Subcutaneous abdominal adipose tissue (tissue), 5 donors: ENCODE measurements at regions not wholly inside any gene's neighbourhood (a gene's known extent, or its start where the extent isn't known, plus 50 kb on each side); places are given as distances from the start of the nearest gene placed in this dataset.

Source experiments
- H3K27ac ChIP-seq: one replicate; pipeline ENCODE4 v1.7.0; 2013; ENCODE audit warnings: low read depth, mild to moderate bottlenecking, inconsistent platforms, low read length, moderate library complexity
- H3K27me3 ChIP-seq, 5 donors: one replicate each; pipeline ENCODE4 v1.7.0; 2013; ENCODE audit warnings: low read length in 5 of 5, inconsistent platforms in 1 of 5; ENCODE audit not compliant: control insufficient read depth in 5 of 5, insufficient read depth in 4 of 5
- H3K36me3 ChIP-seq, 5 donors: one replicate each; pipeline ENCODE4 v1.7.0; 2013; ENCODE audit warnings: low read length in 5 of 5; ENCODE audit not compliant: control insufficient read depth in 5 of 5, insufficient read depth in 5 of 5
- H3K4me1 ChIP-seq, 5 donors: one replicate each; pipeline ENCODE4 v1.7.0; 2013; ENCODE audit warnings: low read length in 5 of 5, mild to moderate bottlenecking in 3 of 5, moderate library complexity in 1 of 5; ENCODE audit not compliant: control insufficient read depth in 5 of 5, insufficient read depth in 5 of 5
- H3K4me3 ChIP-seq, 5 donors: one replicate each; pipeline ENCODE4 v1.7.0; 2013; ENCODE audit warnings: low read length in 5 of 5, low read depth in 1 of 5
- H3K9ac ChIP-seq, 5 donors: one replicate each; pipeline ENCODE4 v1.7.0; 2013; ENCODE audit warnings: low read length in 5 of 5, mild to moderate bottlenecking in 4 of 5, moderate library complexity in 3 of 5
- H3K9me3 ChIP-seq, 5 donors: one replicate each; pipeline ENCODE4 v1.7.0; 2013; ENCODE audit warnings: low read length in 5 of 5; ENCODE audit not compliant: control insufficient read depth in 5 of 5
- donor health status: healthy.
- donor health status: healthy.
- donor health status: healthy.
- donor health status: healthy.
- donor health status: healthy.

GRCh38 chr15:70354346-70354905 is 256.7 kb upstream of the TLE3 start:
- no peak overlapping the region for H3K9ac ChIP-seq
- H3K27me3 ChIP-seq = peaks cover 0 to 4% (median 0%) of the 10 kb centered on the region in 5 donors
- H3K9me3 ChIP-seq = no peaks in the 10 kb centered on the region
- no peaks in the 10 kb centered on the region for H3K36me3 ChIP-seq
- H3K4me1 ChIP-seq = peaks cover 0 to 7% (median under 1%) of the 10 kb centered on the region in 5 donors
- no peak overlapping the region for H3K27ac ChIP-seq
- no peak overlapping the region for H3K4me3 ChIP-seq

DNA sequence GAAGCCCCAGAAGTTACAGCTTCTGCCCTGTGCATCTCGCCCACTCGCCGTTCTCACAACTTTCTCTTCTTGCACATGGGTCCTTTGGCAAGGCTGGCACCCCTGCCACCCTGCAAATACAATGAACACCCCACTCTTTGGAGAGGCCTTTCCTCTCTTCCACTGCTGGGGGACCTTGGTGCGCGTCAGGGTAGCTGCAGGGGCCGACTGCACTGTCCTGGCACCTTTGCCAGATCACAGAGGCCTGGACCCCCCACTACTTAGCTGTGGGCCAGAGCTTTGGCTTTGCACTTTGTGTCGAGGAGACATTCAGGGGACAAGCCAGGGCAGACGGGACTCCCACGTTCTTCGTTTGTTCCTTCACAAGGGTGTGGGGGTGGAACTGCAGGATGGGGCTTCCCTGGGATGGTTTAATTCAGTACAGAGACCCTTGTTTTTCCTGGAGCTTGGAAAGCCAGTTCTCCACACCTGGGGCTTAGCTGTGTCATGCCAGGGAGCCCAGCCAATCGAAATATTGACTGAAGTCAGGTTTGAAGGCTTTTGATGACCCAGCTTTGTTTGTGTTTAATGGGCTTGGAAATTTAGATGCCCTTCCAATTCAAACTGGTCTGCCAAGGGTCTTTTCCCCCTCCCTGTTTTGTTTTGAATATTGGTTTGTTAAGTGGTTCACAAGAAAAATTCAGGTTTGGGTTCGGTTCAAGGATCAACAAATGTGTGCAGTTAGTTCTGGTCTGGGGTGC is 256.1 kb upstream of the TLE3 start:
- Histone ChIP-seq H3K27ac (no peak overlapping the region), H3K4me3 (no peak overlapping the region), H3K27me3 (peaks cover 0 to 4% (median 0%) of the 10 kb centered on the region in 5 donors)

GRCh38 chr15:70351941-70352774 is 254.4 kb upstream of the TLE3 start:
- Histone ChIP-seq H3K4me1 (peaks cover 2 to 22% (median 17%) of the 10 kb centered on the region in 5 donors), H3K27me3 (peaks cover 0 to 4% (median 0%) of the 10 kb centered on the region in 5 donors), H3K9me3 (no peaks in the 10 kb centered on the region), H3K36me3 (no peaks in the 10 kb centered on the region), H3K9ac (no peak overlapping the region), H3K27ac (no peak overlapping the region), H3K4me3 (no peak overlapping the region)

More for the DNA sequence above, 256.1 kb upstream of the TLE3 start:
- H3K9ac ChIP-seq = no peak overlapping the region
- peaks cover 0 to 13% (median 7%) of the 10 kb centered on the region in 5 donors for H3K4me1 ChIP-seq
- no peaks in the 10 kb centered on the region for H3K36me3 ChIP-seq
- no peaks in the 10 kb centered on the region for H3K9me3 ChIP-seq

GRCh38 chr15:70351391-70351790 is 253.7 kb upstream of the TLE3 start:
- H3K9me3 ChIP-seq = no peaks in the 10 kb centered on the region
- H3K27ac ChIP-seq = no peak overlapping the region
- no peak overlapping the region for H3K4me3 ChIP-seq
- H3K27me3 ChIP-seq = peaks cover 0 to 4% (median 0%) of the 10 kb centered on the region in 5 donors
- no peak overlapping the region for H3K9ac ChIP-seq
- H3K4me1 ChIP-seq = peaks cover 2 to 22% (median 17%) of the 10 kb centered on the region in 5 donors
- H3K36me3 ChIP-seq = no peaks in the 10 kb centered on the region

DNA sequence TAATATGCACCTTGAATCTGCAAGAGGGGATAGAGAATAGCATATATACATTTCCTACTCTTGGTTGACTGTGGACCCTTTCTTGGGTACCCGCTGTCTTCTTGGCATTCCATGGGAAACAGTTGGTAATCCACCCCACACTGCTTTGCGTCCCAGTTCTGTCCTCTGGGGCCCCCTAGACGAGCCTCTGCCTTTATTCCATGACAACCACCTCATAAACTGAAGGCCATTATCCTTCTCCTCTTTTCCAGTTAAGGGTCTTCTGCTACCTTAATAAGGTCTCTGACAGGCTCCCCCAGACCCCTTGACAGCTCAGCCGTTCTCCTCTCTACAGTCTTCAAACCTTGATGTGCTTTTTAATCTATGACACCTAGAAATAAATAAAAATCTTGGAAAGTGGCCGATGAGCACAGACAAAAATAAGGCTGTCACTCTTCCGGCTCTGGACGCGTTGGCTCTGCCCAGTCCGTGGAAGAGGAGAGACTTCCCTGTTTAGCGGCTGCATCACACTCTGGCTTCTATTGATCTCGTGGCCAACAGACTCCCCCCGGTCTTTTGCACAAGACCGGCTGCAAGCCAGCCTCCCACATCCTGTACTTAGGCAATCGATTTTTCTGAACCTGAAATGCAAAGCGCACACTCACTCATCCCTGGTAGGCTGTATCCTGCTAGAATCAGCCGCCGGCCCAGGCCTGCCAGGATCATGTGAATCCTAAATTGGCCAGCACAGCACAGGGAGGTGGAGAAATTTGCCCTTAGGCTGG is 251.0 kb upstream of the TLE3 start:
- no peaks in the 10 kb centered on the region for H3K27me3 ChIP-seq
- H3K36me3 ChIP-seq = no peaks in the 10 kb centered on the region
- H3K9me3 ChIP-seq = no peaks in the 10 kb centered on the region
- peaks cover 2 to 22% (median 17%) of the 10 kb centered on the region in 5 donors for H3K4me1 ChIP-seq
- no peak overlapping the region for H3K9ac ChIP-seq
- no peak overlapping the region for H3K4me3 ChIP-seq
- H3K27ac ChIP-seq = no peak overlapping the region

DNA sequence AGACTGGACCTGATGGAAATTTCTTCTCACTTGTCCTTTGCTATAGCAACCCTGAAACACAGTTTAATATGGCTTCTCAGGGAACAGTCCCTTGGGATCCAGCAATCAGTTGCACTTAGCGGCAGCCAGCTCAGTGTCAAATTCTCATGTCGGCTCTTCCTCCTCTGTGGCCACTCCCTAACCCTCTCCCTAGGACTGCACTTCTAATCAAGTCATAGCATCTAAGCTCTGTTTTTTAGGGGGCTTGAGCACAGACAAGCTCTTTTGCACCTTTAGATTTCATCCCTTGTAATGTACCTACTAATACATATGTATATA is 250.5 kb upstream of the TLE3 start:
- Histone ChIP-seq H3K36me3 (no peaks in the 10 kb centered on the region), H3K27me3 (no peaks in the 10 kb centered on the region), H3K4me3 (no peak overlapping the region), H3K9ac (no peak overlapping the region), H3K27ac (no peak overlapping the region), H3K4me1 (peaks cover 2 to 22% (median 17%) of the 10 kb centered on the region in 5 donors), H3K9me3 (no peaks in the 10 kb centered on the region)

- Histone ChIP-seq H3K27me3 (no peaks in the 10 kb centered on the region), H3K9ac (no peak overlapping the region), H3K4me3 (no peak overlapping the region), H3K27ac (no peak overlapping the region), H3K36me3 (no peaks in the 10 kb centered on the region), H3K9me3 (no peaks in the 10 kb centered on the region), H3K4me1 (peaks cover 2 to 22% (median 17%) of the 10 kb centered on the region in 5 donors)
Observed at GRCh38 chr15:70347321-70348225, 249.9 kb upstream of the TLE3 start.

DNA sequence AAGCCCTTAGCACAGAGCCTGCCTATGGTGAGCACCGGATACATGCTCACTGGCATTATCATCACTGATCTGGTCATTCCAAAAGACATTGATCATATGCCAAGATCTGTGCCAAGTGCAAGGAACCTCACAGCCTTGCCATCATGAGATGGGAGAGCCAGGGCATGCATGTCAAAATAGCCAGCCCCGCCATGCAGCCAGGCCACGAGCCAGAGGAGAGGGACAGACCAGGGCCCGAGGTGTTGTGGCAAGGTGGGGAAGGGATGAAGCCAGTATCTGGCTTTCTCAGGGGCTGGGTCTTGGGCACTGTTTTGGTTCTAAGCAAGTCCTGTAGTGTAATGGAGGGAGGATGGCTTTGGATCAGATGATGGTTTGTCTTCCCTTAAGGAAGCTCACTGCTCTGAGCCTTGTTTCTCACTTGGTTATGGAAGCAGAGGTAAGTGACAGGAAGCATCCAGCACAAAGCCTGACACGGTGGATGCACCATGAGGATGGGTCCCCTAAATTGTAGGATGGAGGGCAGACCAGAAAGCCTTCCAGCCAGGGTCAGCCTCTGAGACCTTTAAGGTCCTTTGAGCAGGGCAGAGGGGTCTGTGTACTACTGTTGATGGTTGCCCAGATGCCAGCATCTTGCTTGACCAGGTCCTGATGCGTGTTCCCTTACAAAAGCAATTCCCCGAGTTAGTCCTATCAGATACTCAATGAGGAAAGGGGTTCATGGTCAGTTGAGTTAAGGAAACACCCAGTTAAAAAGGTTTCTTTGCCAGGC is 247.7 kb upstream of the TLE3 start:
- no peaks in the 10 kb centered on the region for H3K27me3 ChIP-seq
- H3K9ac ChIP-seq = no peak overlapping the region
- peaks cover 2 to 22% (median 17%) of the 10 kb centered on the region in 5 donors for H3K4me1 ChIP-seq
- H3K9me3 ChIP-seq = no peaks in the 10 kb centered on the region
- no peaks in the 10 kb centered on the region for H3K36me3 ChIP-seq
- no peak overlapping the region for H3K27ac ChIP-seq
- no peak overlapping the region for H3K4me3 ChIP-seq
